Activated T-cell treated with anti-CD3 and anti-CD28 coated beads for 24 hours (primary cell): ENCODE measurements at regions not wholly inside any gene's neighbourhood (a gene's known extent, or its start where the extent isn't known, plus 50 kb on each side); places are given as distances from the start of the nearest gene placed in this dataset.

Experiments
- DNase-seq: peaks from one replicate; pipeline ENCODE4 v3.0.0-alpha.2; 2020; ENCODE audit warnings: low read depth

DNA sequence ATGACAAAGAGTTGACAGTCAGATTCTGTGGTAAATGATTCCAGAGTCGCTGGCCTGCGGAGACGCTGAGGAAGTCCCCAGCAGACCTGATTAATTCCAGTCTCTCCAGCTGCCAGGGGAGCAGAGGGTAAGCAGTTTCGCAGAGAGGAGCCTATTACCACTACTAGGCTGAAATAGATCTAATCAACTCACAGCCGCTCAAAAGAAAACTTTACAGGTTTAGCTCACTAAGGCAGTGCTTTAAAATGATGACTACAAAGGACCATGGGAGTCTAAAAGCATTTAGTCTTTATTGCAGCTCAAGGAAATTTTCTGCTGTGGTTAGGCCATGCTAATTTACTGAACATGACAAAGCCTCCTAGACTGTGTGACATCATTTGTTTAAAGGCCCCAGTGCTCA is 445.6 kb upstream of the POU3F3 start:
- no peak for DNase-seq

DNA sequence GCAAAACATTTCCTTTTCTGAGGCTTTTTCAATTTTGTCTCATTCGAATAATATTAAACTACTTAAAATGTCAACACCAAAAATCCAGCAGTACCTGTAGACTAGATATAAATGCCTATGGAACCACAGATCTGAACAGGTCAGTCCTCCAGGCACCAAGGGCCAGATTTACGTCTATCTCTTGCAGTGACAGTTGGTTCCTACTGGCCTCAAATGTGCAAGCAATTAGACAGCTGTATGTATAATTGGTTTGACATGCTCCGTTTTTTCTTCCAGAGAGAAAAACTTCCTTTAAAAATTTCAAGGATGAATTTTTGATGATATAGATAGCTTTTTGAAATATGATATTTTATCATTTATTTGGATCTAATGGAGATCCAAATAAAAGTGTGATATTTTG is 443.8 kb upstream of the POU3F3 start:
- no peak for DNase-seq

- no peak for DNase-seq
Measured at GRCh38 chr2:104412384-104412783, 441.5 kb upstream of the POU3F3 start.

DNA sequence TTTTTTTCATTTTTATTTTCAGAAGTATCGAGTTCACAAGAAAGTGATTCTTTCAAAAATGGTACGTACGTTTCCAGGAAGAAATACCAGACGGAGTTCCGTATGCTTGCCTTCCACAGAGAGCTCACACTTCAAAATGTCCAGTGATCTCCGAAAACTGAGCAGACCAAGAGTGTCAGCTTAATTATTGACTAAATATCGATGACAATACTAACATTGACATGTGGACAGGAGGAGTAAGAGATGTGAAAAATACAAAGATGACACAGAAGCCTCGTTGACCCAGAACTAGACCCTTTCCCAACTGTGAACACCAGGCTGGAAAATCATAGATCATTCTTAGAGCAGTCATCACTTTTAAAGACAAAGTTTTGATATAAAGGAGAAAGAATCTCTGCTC is 440.0 kb upstream of the POU3F3 start:
- no peak for DNase-seq

- DNase-seq, result no peak
Measured at GRCh38 chr2:104415284-104415683, 438.6 kb upstream of the POU3F3 start.

DNA sequence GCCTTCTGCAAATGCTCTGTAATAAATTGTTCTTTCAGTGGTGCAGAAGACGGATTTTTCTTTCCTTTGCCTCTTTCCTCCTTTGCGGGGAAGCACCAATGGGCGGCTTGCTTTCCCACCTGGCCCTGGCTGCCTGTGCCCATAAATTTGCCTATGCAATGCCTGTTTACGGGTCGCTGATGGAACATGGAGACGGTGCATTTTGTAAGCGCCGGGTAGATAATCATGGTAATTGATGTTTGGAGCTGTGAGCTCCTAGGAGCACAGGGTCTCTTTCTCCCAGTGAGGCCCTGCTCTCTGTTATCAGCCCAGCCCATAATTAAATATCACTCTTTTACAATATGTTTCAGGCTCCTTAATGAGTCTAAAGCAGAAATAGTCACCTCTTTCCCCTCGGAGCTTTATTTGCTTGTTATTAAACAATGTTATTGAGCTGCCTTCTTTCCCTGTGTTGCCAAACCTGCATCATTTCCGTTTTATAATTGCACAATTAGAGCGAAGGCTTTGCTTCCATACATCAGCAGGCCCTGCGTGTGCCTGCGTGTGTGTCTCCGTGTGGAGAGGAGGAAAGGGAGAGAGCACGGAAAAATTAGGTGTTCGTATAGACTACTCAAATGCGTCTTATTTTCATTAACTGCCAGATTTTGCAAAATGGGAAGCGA is 437.4 kb upstream of the POU3F3 start:
- no peak for DNase-seq

DNA sequence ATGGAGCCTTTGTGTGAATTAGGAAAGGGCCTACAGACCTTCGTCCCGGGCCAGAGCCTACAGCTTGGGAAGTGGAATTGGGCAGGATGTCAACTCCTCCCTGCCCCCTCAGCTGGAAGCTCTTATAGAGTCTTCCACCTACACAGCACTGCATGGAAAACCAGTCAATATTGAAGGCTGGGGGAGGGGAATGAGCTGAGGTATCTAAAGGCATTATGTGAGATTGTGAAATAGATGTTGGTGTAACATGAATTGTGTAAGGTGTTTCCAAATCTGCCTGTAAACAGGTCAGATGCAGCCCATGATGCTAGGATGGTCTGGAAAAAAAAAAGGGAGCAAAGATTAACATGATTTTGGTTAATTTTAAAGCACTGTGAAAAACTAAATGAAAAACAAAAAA is 433.5 kb upstream of the POU3F3 start:
- DNase-seq, result no peak

- no peak for DNase-seq
Measured at GRCh38 chr2:104420953-104421352, 433.0 kb upstream of the POU3F3 start.

DNA sequence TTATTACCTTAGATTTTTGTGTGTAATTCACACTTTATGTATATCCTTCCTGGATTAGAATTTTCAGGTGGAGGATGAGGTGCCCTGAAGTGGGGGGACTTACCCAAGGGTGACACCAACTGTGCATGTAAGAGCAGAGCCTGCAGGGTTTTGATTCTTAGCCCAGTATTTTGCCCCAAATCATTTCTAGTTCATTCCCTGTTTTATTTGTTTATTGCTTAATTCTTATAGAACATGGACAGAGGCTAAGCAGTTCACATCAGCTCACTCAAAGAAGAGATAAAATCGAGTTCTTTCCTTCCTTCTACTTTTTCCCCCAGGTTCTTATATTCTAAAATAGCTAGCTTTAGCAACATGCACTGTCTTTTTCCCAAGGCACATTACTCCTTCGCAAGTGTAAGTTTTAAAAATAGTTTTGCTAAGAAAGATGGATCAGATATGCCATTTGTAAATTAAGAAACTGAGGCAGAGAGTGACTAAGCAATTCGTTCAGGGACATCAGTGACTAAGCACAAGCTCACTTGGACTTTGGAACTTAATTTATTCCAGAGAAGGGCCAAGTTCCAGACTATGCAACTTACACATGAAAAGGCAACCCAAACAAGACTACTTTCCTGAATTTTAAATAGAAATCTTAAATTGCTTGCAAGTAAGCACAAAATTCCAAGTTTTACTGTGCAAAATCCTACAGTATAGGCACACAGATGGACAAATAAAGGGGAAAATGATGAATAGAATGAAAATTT is 427.9 kb upstream of the POU3F3 start:
- no peak for DNase-seq

DNA sequence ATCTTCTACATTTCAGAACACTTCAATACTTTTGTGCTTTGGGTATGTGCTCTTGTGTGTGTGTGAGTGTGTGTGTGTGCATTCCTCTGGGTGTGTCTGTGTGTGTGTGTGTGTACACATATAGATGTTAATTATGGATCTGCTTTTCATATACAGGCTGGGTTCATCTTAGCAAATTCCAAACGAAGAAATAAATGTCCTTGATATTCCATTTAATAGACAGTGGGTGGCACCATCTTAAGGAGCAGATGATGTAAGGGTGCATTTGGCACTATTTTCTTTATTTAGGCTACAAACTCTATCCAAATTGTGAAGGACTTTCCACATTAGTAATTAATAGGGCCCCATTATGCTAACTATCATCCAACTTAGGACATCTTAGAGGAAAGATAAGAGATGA is 425.8 kb upstream of the POU3F3 start:
- no peak for DNase-seq

DNA sequence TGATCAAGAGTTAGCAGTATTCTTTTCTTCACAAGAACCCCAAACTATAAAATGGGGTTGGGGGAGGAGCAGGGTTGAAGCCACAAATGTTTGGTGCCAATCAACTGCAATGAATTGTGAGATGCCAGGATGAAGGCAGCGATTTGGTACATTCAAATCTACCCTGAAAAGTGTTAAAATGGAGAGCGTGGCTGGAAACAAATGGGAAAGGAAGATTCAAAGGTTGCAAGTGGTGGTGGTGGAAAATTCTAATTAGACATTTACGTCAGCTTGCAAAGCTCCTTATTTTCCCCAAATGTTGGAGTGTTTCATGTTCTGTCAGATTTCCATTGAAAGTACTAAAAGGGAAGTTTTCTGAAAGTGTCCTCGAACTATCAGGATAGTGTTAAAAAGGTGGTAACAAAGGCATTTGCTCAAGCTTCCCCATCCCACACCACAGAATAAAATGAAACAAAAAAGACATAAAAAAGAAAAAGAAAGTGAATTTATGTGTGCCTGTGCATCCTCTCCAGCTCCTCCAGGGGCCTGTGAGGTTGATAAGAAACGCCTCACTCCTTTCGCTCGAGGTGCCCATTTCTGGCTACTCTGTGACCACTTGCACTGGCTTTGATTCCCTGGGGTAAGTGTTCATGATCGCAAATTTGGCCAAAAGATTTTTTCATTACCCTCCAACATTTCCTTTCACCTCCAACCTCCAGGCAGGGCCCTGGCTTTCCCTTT is 424.1 kb upstream of the POU3F3 start:
- no peak for DNase-seq

DNA sequence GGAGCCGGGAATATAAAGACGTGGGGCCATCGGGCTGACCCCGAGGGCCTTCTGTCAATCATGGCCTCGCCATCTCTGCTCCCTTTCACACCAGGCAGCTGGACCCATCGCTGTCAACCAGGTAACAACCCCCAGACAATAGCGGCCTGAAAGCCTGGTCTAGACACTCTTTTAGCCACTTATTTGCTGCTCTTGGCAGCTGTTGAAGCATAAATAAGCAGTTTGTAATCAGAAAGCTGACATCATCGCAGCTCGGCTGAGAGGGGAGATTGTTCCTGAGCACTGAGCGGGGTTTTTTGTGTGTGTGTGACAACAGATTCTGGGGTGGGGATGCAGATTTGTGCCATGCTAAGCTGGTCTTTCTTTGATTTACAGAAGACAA is 423.6 kb upstream of the POU3F3 start:
- no peak for DNase-seq

DNA sequence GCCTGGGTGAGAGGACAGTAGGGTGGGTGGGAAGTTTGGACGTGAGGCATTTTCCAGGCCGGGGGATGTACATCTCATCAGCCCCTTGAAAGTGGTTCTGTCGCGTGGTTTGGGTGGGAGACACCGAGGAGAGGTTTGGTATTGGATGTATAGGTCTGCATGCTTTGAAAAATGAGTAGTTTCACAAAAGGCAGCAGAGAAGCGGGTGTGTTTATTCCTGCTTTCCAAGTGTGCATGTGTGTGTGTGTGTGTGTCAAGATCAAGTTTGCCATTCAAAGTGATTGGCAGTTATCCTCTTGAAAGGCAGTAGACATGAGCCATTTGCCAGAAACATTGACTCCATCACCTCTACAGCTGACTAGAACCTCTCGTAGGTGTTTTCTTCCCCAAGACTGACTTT is 423.1 kb upstream of the POU3F3 start:
- DNase-seq, result no peak

DNA sequence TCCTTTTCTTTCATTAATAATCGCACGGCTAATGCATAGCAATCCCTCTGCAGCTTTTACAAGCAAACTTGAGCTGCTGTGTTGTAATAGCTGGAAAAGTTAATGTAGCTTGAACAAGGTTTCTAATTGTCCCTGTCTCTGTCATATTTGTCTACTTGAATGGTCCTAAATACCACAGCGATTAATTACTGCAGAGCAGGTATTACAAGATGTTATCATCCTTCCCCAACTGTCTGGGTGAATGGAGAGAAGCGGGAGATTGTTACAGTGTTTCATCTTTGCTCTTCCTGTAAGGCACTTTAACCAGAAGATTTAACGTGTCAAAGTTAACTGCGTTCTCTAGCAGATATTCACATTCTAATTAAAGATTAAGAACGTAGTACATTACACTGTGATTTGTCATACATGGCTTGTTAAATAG is 422.2 kb upstream of the POU3F3 start:
- DNase-seq, result no peak

- DNase-seq, result no peak
Measured at GRCh38 chr2:104432401-104432800, 421.5 kb upstream of the POU3F3 start.

DNA sequence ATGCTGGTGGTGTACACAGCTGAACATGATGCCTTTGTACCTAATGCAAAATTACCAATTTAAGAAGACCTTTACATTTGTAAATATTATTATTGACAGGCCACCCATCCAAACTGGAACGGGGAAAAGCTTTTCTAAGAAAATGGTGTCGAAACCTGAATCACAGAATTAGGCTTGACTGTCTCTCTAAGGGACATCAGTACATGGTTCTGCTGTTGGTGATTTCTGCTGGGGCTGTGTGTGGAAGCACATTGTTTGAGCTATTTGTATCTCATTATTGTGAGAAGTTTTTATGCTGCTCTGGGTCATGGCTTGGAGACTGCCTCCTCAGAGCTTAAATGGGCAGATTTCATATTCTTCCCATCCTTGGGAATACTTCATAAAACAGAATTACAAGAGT is 420.9 kb upstream of the POU3F3 start:
- DNase-seq, result no peak

DNA sequence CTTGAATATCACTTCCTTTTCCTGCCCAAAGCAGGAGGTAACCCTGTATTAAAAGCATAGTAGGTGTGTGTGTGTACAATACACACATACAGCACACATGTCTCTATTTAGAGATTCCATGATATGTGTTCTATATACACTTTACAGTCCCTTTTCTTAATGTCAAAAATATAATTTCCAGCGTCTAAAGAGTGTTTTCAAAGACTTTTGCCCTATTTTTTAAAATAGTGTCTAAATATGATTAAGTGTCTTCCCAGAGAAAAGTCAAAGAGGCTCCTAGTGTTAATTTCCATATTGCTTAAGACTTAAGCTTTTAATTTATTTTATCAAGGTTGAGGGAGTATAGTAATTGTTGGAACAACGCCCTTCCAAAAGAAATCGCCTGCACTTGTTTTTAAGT is 420.3 kb upstream of the POU3F3 start:
- no peak for DNase-seq

DNA sequence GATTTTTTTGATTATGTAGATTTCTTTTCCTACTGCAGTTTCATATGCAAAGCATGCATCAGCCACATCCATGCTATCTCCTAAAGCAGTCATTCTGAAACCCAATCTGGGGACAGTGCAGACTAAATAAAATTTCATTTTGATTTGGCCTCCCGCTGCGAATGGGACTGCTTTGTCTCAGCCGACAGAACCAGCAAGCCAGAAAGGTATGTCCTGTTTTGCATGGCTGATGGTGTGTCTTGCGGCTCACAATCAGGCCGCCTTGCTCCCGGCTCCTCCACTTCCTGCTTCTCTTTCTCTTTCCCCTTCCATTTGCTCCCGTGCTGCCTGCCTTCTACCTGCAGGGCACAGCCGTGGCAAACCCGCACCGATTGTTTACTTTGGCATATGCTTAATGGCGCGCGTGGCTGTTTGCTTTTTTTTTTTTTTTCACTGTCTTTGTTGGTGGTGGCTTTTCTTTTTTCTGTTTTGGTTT is 419.6 kb upstream of the POU3F3 start:
- no peak for DNase-seq

- no peak for DNase-seq
Measured at GRCh38 chr2:104434966-104435365, 418.9 kb upstream of the POU3F3 start.

- DNase-seq, result no peak
Measured at GRCh38 chr2:104438481-104438880, 415.4 kb upstream of the POU3F3 start.

DNA sequence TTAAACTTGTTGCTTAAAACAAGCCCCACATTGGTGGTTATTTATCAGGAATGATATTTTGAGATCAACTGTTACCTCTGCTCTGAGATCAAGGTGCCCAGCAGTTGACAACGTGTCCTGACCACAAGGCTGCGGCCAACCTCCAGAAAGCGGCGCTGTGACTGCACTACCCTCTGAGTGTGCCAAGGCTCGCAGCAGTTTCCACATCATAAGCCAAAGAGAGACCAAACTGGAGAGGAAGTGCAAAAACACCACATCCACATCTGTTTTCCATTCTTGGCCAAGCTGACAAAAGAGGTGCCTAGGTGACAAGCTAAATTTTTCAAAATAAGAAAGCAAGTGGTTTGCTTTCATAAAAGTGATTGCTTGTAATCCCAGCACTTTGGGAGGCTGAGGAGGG is 410.8 kb upstream of the POU3F3 start:
- DNase-seq, result no peak

- no peak for DNase-seq
Measured at GRCh38 chr2:104444392-104444791, 409.5 kb upstream of the POU3F3 start.

GRCh38 chr2:104444889-104445288 is 409.0 kb upstream of the POU3F3 start:
- no peak for DNase-seq
